ENCODE measurements at regions not wholly inside any gene's neighbourhood (a gene's known extent, or its start where the extent isn't known, plus 50 kb on each side); places are given as distances from the start of the nearest gene placed in this dataset.

GRCh38 chr14:26833621-26834176 lies 235.9 kb upstream of the NOVA1 start:
- TF ChIP-seq LEF1 (IDR thresholded peaks at IDR 0.05; ENCODE audit: borderline replicate concordance) (no peak), L3MBTL2 (conservative IDR thresholded peaks at IDR 0.05) (no peak), TARDBP (IDR thresholded peaks at IDR 0.05) (no peak), FOXK2 (IDR thresholded peaks at IDR 0.05) (no peak), SP1 (IDR thresholded peaks at IDR 0.05) (no peak)

Measured in HEK293T (cell line).